Endothelial cell of umbilical vein (primary cell): ENCODE measurements at regions not wholly inside any gene's neighbourhood (a gene's known extent, or its start where the extent isn't known, plus 50 kb on each side); places are given as distances from the start of the nearest gene placed in this dataset.

Experiments used
- BruUV-seq: library from RNA; stranded (reverse); fragments of 400-500 nt; replicated peaks from 2 replicates; lab custom pipeline; 2021; lab: Mats Ljungman, UMichigan
- CTCF ChIA-PET: fragments of 300-600, 350-600 bp; sonication (Branson Sonifier 250); formaldehyde crosslinking; loops from one replicate; lab custom pipeline; 2021; ENCODE audit warnings: antibody characterized with exemption, inconsistent platforms; lab: Charles Lee
- POLR2A ChIA-PET: fragments of 300-600, 350-600 bp; sonication (Branson Sonifier 250); formaldehyde crosslinking; loops from one replicate; lab custom pipeline; 2021; ENCODE audit warnings: antibody characterized with exemption, inconsistent platforms; lab: Charles Lee
- DNase-seq: peaks from one replicate; pipeline ENCODE4 v3.0.0-alpha.2; 2011; ENCODE audit warnings: low read depth, low spot score
- FAIRE-seq: peaks from 2 replicates; lab custom pipeline; 2011; peaks lifted over from hg19 to GRCh38; lab: Jason Lieb, UNC
- H2AFZ ChIP-seq: 2 replicates; pipeline ENCODE4 v1.6.0; 2012; ENCODE audit warnings: low read depth, low read length, control low read depth, inconsistent platforms
- H3K27ac ChIP-seq: 2 replicates; pipeline ENCODE4 v1.5.1; 2011; ENCODE audit warnings: low read depth, mild to moderate bottlenecking, control low read depth, low read length, moderate library complexity; ENCODE audit not compliant: insufficient read depth
- H3K27me3 ChIP-seq, 2 experiments: 2 replicates each; pipeline versions ENCODE4 v1.6.0 to v1.6.1; 2011; ENCODE audit warnings: low read length in 2 of 2, mixed read lengths in 1 of 2; ENCODE audit not compliant: control insufficient read depth in 2 of 2, insufficient read depth in 2 of 2
- H3K36me3 ChIP-seq, 2 experiments: 2 replicates in 1 of 2; 3 replicates in 1 of 2; pipeline ENCODE4 v1.5.1; 2011; ENCODE audit warnings: low read length in 2 of 2, mild to moderate bottlenecking in 1 of 2, moderate library complexity in 1 of 2; ENCODE audit not compliant: control insufficient read depth in 2 of 2, insufficient read depth in 2 of 2; ENCODE audit errors: extremely low read depth in 1 of 2
- H3K4me1 ChIP-seq: 3 replicates; pipeline ENCODE4 v1.5.1; 2011; ENCODE audit warnings: mild to moderate bottlenecking, low read length; ENCODE audit not compliant: control insufficient read depth, insufficient read depth; ENCODE audit errors: extremely low read depth
- H3K4me2 ChIP-seq: 2 replicates; pipeline ENCODE4 v1.6.1; 2011; ENCODE audit warnings: low read length, control low read depth, mixed read lengths; ENCODE audit not compliant: insufficient read depth
- H3K4me3 ChIP-seq, 3 experiments: fragments of 200-600 bp in 1 of 3; sonication (generic), shearing (Covaris generic) in 1 of 3; replicated peaks in 1 of 3; 2 replicates each; pipeline ENCODE4 v1.5.1; 2011 to 2016; ENCODE audit warnings: control low read depth in 3 of 3, low read length in 3 of 3, mild to moderate bottlenecking in 2 of 3, inconsistent platforms in 1 of 3, low read depth in 1 of 3, moderate library complexity in 1 of 3; ENCODE audit not compliant: insufficient read depth in 1 of 3
- H3K79me2 ChIP-seq: 2 replicates; pipeline ENCODE4 v1.6.0; 2012; ENCODE audit warnings: low read length, inconsistent platforms; ENCODE audit not compliant: control insufficient read depth, insufficient read depth
- H3K9ac ChIP-seq: replicated peaks from 2 replicates; pipeline ENCODE3; 2011; ENCODE audit warnings: low read length, control low read depth; ENCODE audit not compliant: insufficient read depth; ENCODE audit errors: extremely low read depth
- H3K9me1 ChIP-seq: replicated peaks from 3 replicates; pipeline ENCODE4 v1.6.0; 2011; ENCODE audit warnings: mild to moderate bottlenecking, low read length; ENCODE audit not compliant: control insufficient read depth, insufficient read depth; ENCODE audit errors: extremely low read depth
- H3K9me3 ChIP-seq: replicated peaks from 2 replicates; pipeline ENCODE4 v1.5.1; 2012; ENCODE audit warnings: low read length, inconsistent platforms; ENCODE audit not compliant: control insufficient read depth, insufficient read depth
- H4K20me1 ChIP-seq: replicated peaks from 2 replicates; pipeline ENCODE3; 2011; ENCODE audit warnings: mild to moderate bottlenecking, low read length; ENCODE audit not compliant: control insufficient read depth, insufficient read depth; ENCODE audit errors: extremely low read depth
- EZH2 ChIP-seq: IDR thresholded peaks from 2 replicates; pipeline ENCODE4 v1.6.1; 2012; ENCODE audit warnings: borderline replicate concordance, low read depth, mild to moderate bottlenecking, moderate library complexity, low read length, inconsistent platforms; ENCODE audit not compliant: severe bottlenecking
- FOS ChIP-seq: IDR thresholded peaks from 2 replicates; pipeline ENCODE4 v1.6.1; 2011; ENCODE audit warnings: mild to moderate bottlenecking, low read length, moderate library complexity, borderline replicate concordance; ENCODE audit not compliant: insufficient read depth
- GATA2 ChIP-seq: IDR thresholded peaks from 2 replicates; pipeline ENCODE4 v1.7.0; 2011; ENCODE audit warnings: low read depth, mild to moderate bottlenecking, moderate library complexity, mixed read lengths, low read length; ENCODE audit not compliant: insufficient read length, insufficient read depth
- JUN ChIP-seq: IDR thresholded peaks from 2 replicates; pipeline ENCODE4 v1.6.1; 2011; ENCODE audit warnings: borderline replicate concordance, low read depth; ENCODE audit not compliant: insufficient read length, insufficient read depth
- MYC ChIP-seq: IDR thresholded peaks from one replicate; pipeline ENCODE4 v1.6.1; 2011; ENCODE audit warnings: mild to moderate bottlenecking, low read depth, low read length
- POLR2A ChIP-seq: IDR thresholded peaks from 2 replicates; pipeline ENCODE4 v1.6.1; 2012; ENCODE audit warnings: low read depth, mild to moderate bottlenecking, control low read depth, low read length
- POLR2AphosphoS5 ChIP-seq: IDR thresholded peaks from 2 replicates; pipeline ENCODE4 v1.6.1; 2012; ENCODE audit warnings: low read depth, mild to moderate bottlenecking, control low read depth, low read length, moderate library complexity; ENCODE audit not compliant: insufficient read depth
- dilution Hi-C: fragments of 300-500 bp; cut with MboI; formaldehyde crosslinking; loops from one replicate; pipeline ENCODE4 v1.15.0; 2019; ENCODE audit warnings: low sequenced_read_pairs; ENCODE audit not compliant: extremely low pct_ligation_motif_present
- intact Hi-C: fragments of 100-400 bp; cut with micrococcal nuclease; formaldehyde crosslinking; loops from one replicate; pipeline ENCODE4 v1.10.0; 2022
- TF ChIP-seq, protein P1 (sequence below): IDR thresholded peaks from 2 replicates; pipeline ENCODE4 v1.6.1; 2011; ENCODE audit not compliant: insufficient read depth, insufficient read length
- TF ChIP-seq, protein P2 (sequence below), 2 donors: IDR thresholded peaks; 1 replicate in 1 of 2; 2 replicates in 1 of 2; pipeline ENCODE4 v1.5.1; 2011; ENCODE audit warnings: low read length in 2 of 2, mild to moderate bottlenecking in 2 of 2, moderate library complexity in 2 of 2, control low read depth in 1 of 2, inconsistent platforms in 1 of 2, low read depth in 1 of 2; ENCODE audit not compliant: insufficient read depth in 1 of 2; ENCODE audit errors: extremely low read depth in 1 of 2

DNA sequence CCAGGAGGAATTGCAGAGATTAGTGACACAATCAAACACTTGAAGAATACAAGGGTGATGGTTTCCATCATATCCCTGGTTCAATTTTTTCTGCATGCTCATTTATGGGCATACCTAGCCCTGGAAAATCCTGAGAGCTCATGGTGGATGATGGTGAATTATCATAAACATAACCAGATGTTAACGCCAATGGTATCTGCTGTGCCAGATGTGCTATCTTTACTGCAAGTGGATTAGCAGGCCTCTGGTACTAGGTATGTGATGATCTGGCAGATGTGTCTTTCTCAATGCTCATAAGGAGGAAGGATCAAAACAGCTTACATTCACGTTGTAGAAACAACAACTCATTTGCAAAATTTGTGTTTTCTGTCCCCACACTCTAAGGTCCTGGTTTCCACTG is 150.5 kb downstream of the FZD1 start:
- intact Hi-C loops (no loop called here), dilution Hi-C loops (no loop called here)
- Histone ChIP-seq H3K9me3 (no peaks in the 10 kb centered on the region), H3K4me3 (no peak overlapping the region), H3K36me3 (no peaks in the 10 kb centered on the region), H2AFZ (no peak overlapping the region), H3K9me1 (no peaks in the 10 kb centered on the region), H3K27ac (no peak overlapping the region), H3K4me2 (no peak overlapping the region), H3K9ac (no peak overlapping the region), H4K20me1 (no peaks in the 10 kb centered on the region), H3K79me2 (no peaks in the 10 kb centered on the region), H3K4me1 (no peaks in the 10 kb centered on the region), H3K27me3 (peaks cover 5 to 11% of the 10 kb centered on the region in 2 experiments)
- ChIA-PET POLR2A (no interaction called here), CTCF (no interaction called here)
- BruUV-seq = no TSS peak
- DNase-seq (no peak), FAIRE-seq (no peak)
- TF ChIP-seq POLR2AphosphoS5 (no peak), EZH2 (no peak), JUN (no peak), FOS (no peak), GATA2 (no peak), MYC (no peak), POLR2A (no peak)
- TF ChIP-seq, protein P1, sequence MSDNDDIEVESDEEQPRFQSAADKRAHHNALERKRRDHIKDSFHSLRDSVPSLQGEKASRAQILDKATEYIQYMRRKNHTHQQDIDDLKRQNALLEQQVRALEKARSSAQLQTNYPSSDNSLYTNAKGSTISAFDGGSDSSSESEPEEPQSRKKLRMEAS = no peak
- TF ChIP-seq, protein P2, sequence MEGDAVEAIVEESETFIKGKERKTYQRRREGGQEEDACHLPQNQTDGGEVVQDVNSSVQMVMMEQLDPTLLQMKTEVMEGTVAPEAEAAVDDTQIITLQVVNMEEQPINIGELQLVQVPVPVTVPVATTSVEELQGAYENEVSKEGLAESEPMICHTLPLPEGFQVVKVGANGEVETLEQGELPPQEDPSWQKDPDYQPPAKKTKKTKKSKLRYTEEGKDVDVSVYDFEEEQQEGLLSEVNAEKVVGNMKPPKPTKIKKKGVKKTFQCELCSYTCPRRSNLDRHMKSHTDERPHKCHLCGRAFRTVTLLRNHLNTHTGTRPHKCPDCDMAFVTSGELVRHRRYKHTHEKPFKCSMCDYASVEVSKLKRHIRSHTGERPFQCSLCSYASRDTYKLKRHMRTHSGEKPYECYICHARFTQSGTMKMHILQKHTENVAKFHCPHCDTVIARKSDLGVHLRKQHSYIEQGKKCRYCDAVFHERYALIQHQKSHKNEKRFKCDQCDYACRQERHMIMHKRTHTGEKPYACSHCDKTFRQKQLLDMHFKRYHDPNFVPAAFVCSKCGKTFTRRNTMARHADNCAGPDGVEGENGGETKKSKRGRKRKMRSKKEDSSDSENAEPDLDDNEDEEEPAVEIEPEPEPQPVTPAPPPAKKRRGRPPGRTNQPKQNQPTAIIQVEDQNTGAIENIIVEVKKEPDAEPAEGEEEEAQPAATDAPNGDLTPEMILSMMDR (IDR thresholded peaks at IDR 0.05; ENCODE audit: extremely low read depth in 1 of 2, insufficient read depth in 1 of 2, low read depth in 1 of 2, low read length in 2 of 2) = no peak
